IPS DF 6.9 (cell line): ENCODE measurements at regions not wholly inside any gene's neighbourhood (a gene's known extent, or its start where the extent isn't known, plus 50 kb on each side); places are given as distances from the start of the nearest gene placed in this dataset.
"Not testable (repeated sequence)": the region's sequence is repeated elsewhere in the genome, so short reads cannot be mapped to it uniquely, and the experiment has no call there.

ENCODE experiments used
- DNase-seq: peaks from one replicate; pipeline ENCODE4 v3.0.0-alpha.2; 2013; ENCODE audit warnings: low read depth, low spot score
- H3K27ac ChIP-seq: one replicate; pipeline ENCODE4 v1.5.1; 2013; ENCODE audit warnings: low read length, control low read depth
- H3K27me3 ChIP-seq: 2 replicates; pipeline ENCODE4 v1.6.1; 2013; ENCODE audit warnings: mild to moderate bottlenecking, low read length; ENCODE audit not compliant: control insufficient read depth, insufficient read depth
- H3K36me3 ChIP-seq: 2 replicates; pipeline ENCODE4 v1.6.1; 2013; ENCODE audit warnings: low read length; ENCODE audit not compliant: control insufficient read depth, insufficient read depth
- H3K4me1 ChIP-seq: 2 replicates; pipeline ENCODE4 v1.6.1; 2013; ENCODE audit warnings: low read length; ENCODE audit not compliant: control insufficient read depth, insufficient read depth
- H3K4me3 ChIP-seq: 2 replicates; pipeline ENCODE4 v1.5.1; 2013; ENCODE audit warnings: mild to moderate bottlenecking, low read length
- H3K9me3 ChIP-seq: 2 replicates; pipeline ENCODE4 v1.6.1; 2013; ENCODE audit warnings: low read length, inconsistent platforms; ENCODE audit not compliant: control insufficient read depth, insufficient read depth
- WGBS: extraction: QIAGEN DNeasy Blood & Tissue Kit; methylation state at CpG from one replicate; pipeline ENCODE4 v1.1.7; 2013; ENCODE audit warnings: mixed read lengths, missing lambda C conversion rate; ENCODE audit not compliant: insufficient read length, insufficient coverage; 5-methylcytosine and 5-hydroxymethylcytosine counted together

GRCh38 chr21:10345178-10345612 is 176.2 kb upstream of the TPTE start:
- not testable (repeated sequence) for H3K27me3 ChIP-seq, DNase-seq, H3K4me3 ChIP-seq, H3K36me3 ChIP-seq, H3K27ac ChIP-seq, H3K4me1 ChIP-seq
- WGBS: no CpG with 5 or more reads among the region's 3 CpGs
- peaks cover 17% of the 10 kb centered on the region for H3K9me3 ChIP-seq

GRCh38 chr21:10346249-10346648 is 175.1 kb upstream of the TPTE start:
- WGBS: no CpG with 5 or more reads among the region's 5 CpGs
- peaks cover 17% of the 10 kb centered on the region for H3K9me3 ChIP-seq

GRCh38 chr21:10346933-10347615 is 174.3 kb upstream of the TPTE start:
- not testable (repeated sequence) for H3K4me3 ChIP-seq
- WGBS: no CpG with 5 or more reads among the region's 3 CpGs

More at GRCh38 chr21:10346249-10346648, 175.1 kb upstream of the TPTE start:
- H3K36me3 ChIP-seq, H3K4me1 ChIP-seq, H3K4me3 ChIP-seq, H3K27ac ChIP-seq, H3K27me3 ChIP-seq, DNase-seq: not testable (repeated sequence)

GRCh38 chr21:10347675-10348074 is 173.7 kb upstream of the TPTE start:
- H3K4me3 ChIP-seq: not testable (repeated sequence)
- WGBS: no CpG with 5 or more reads among the region's 7 CpGs

More at GRCh38 chr21:10346933-10347615, 174.3 kb upstream of the TPTE start:
- H3K4me1 ChIP-seq, H3K27ac ChIP-seq, H3K36me3 ChIP-seq, DNase-seq, H3K27me3 ChIP-seq: not testable (repeated sequence)
- H3K9me3 ChIP-seq: peaks cover 15% of the 10 kb centered on the region

GRCh38 chr21:10348150-10348549 is 173.2 kb upstream of the TPTE start:
- not testable (repeated sequence) for H3K27ac ChIP-seq, H3K27me3 ChIP-seq, H3K4me3 ChIP-seq, DNase-seq, H3K36me3 ChIP-seq, H3K4me1 ChIP-seq
- H3K9me3 ChIP-seq: peaks cover 15% of the 10 kb centered on the region
- no CpG with 5 or more reads among the region's 3 CpGs for WGBS

More at GRCh38 chr21:10347675-10348074, 173.7 kb upstream of the TPTE start:
- H3K9me3 ChIP-seq: peaks cover 15% of the 10 kb centered on the region
- not testable (repeated sequence) for H3K36me3 ChIP-seq, H3K27me3 ChIP-seq, H3K4me1 ChIP-seq, DNase-seq, H3K27ac ChIP-seq

- not testable (repeated sequence) for H3K36me3 ChIP-seq, DNase-seq, H3K4me1 ChIP-seq, H3K4me3 ChIP-seq, H3K27me3 ChIP-seq, H3K27ac ChIP-seq
- H3K9me3 ChIP-seq: peaks cover 16% of the 10 kb centered on the region
- WGBS: no CpG with 5 or more reads among the region's 5 CpGs
Observed at GRCh38 chr21:10354851-10355578, 166.4 kb upstream of the TPTE start.

GRCh38 chr21:10359120-10359519 is 162.3 kb upstream of the TPTE start:
- H3K36me3 ChIP-seq, H3K4me1 ChIP-seq, H3K27ac ChIP-seq, H3K27me3 ChIP-seq, DNase-seq, H3K4me3 ChIP-seq: not testable (repeated sequence)
- peaks cover 21% of the 10 kb centered on the region for H3K9me3 ChIP-seq
- no CpG with 5 or more reads among the region's 2 CpGs for WGBS

- Histone ChIP-seq H3K27ac (peak overlapping the region; percentile 77), H3K9me3 (peaks cover 19% of the 10 kb centered on the region)
- not testable (repeated sequence) for DNase-seq, H3K4me1 ChIP-seq, H3K4me3 ChIP-seq, H3K27me3 ChIP-seq, H3K36me3 ChIP-seq
- no CpG with 5 or more reads among the region's 4 CpGs for WGBS
Observed at GRCh38 chr21:10359911-10360310, 161.5 kb upstream of the TPTE start.

GRCh38 chr21:10361214-10361736 is 160.1 kb upstream of the TPTE start:
- not testable (repeated sequence) for H3K27me3 ChIP-seq, H3K4me3 ChIP-seq, H3K36me3 ChIP-seq, DNase-seq, H3K27ac ChIP-seq, H3K4me1 ChIP-seq
- peaks cover 16% of the 10 kb centered on the region for H3K9me3 ChIP-seq
- WGBS: no CpG with 5 or more reads among the region's 3 CpGs

GRCh38 chr21:10362816-10363215 is 158.6 kb upstream of the TPTE start:
- H3K27ac ChIP-seq, H3K4me1 ChIP-seq, H3K4me3 ChIP-seq, H3K27me3 ChIP-seq, H3K36me3 ChIP-seq, DNase-seq: not testable (repeated sequence)
- peaks cover 14% of the 10 kb centered on the region for H3K9me3 ChIP-seq
- no CpG with 5 or more reads among the region's 9 CpGs for WGBS
